ENCODE measurements at regions not wholly inside any gene's neighbourhood (a gene's known extent, or its start where the extent isn't known, plus 50 kb on each side); places are given as distances from the start of the nearest gene placed in this dataset.

DNA sequence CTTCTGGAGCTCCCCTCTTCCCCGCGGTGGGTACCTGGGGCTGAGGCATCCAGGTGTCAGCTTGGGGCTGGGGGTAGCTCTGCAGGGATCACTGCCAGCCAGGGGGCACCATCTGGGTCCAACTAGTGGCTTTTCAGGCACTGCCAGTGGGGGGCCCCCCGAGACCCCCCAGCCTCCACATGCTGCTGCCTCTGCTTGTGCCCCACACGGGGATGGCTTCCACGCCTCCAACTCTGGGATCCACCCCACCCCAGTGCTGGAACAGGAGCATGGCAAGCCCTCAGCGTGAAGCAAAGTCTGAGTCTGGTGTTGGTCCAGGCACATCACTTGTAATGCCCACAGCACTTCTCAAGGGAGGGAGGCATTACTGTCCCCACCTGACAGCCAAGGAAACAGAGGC lies 260.5 kb upstream of the MVB12B start:
- Histone ChIP-seq H3K4me2 (ENCODE audit: control insufficient read depth, extremely low read depth, insufficient read depth, low read depth, low read length) (no peak overlapping the region), H3K4me3 (ENCODE audit: control insufficient read depth in 2 of 3, extremely low read depth in 1 of 3, insufficient read depth in 2 of 3, low read depth in 1 of 3, low read length in 3 of 3) (no peak overlapping the region), H3K9me3 (ENCODE audit: control insufficient read depth, low read depth, low read length) (no peaks in the 10 kb centered on the region), H3K36me3 (ENCODE audit: control insufficient read depth in 2 of 2, extremely low read depth in 1 of 2, insufficient read depth in 2 of 2, low read length in 2 of 2) (no peaks in the 10 kb centered on the region), H3K4me1 (ENCODE audit: control insufficient read depth, extremely low read depth, insufficient read depth, low read length) (no peaks in the 10 kb centered on the region), H4K20me1 (ENCODE audit: control insufficient read depth, extremely low read depth, insufficient read depth, low read length) (no peaks in the 10 kb centered on the region), H3K79me2 (ENCODE audit: control insufficient read depth, insufficient read depth, low read length) (no peaks in the 10 kb centered on the region), H3K9ac (ENCODE audit: control insufficient read depth, extremely low read depth, insufficient read depth, low read length) (no peak overlapping the region), H2AFZ (ENCODE audit: control insufficient read depth, low read length) (no peak overlapping the region), H3K27me3 (ENCODE audit: control insufficient read depth, extremely low read depth, insufficient read depth, low read length) (peaks cover 3% of the 10 kb centered on the region), H3K9me1 (ENCODE audit: control insufficient read depth, extremely low read depth, insufficient read depth, low read length) (no peaks in the 10 kb centered on the region), H3K27ac (ENCODE audit: control insufficient read depth, insufficient read depth, low read length) (no peak overlapping the region)
- dilution Hi-C loops (cut with MboI; ENCODE audit: extremely low pct_ligation_motif_present, low sequenced_read_pairs): no loop called here
- TF ChIP-seq CTCF (optimal IDR thresholded peaks at IDR 0.05 in 1 of 3, IDR thresholded peaks at IDR 0.05 in 1 of 3, conservative IDR thresholded peaks at IDR 0.05 in 1 of 3; ENCODE audit: extremely low read depth in 1 of 3, insufficient read depth in 2 of 3, low read length in 3 of 3): no peak
- no peak for TF ChIP-seq EZH2 (IDR thresholded peaks at IDR 0.05; ENCODE audit: low read length)
- FAIRE-seq (no peak), DNase-seq (ENCODE audit: low read depth, low spot score) (no peak)

GRCh38 chr9:126067031-126067734 lies 259.4 kb upstream of the MVB12B start:
- dilution Hi-C loops (cut with MboI; ENCODE audit: extremely low pct_ligation_motif_present, low sequenced_read_pairs): no loop called here
- DNase-seq (ENCODE audit: low read depth, low spot score): no peak
- TF ChIP-seq EZH2 (IDR thresholded peaks at IDR 0.05; ENCODE audit: low read length) (no peak), CTCF (optimal IDR thresholded peaks at IDR 0.05 in 1 of 3, IDR thresholded peaks at IDR 0.05 in 1 of 3, conservative IDR thresholded peaks at IDR 0.05 in 1 of 3; ENCODE audit: extremely low read depth in 1 of 3, insufficient read depth in 2 of 3, low read length in 3 of 3) (no peak)

More at GRCh38 chr9:126067031-126067734, 259.4 kb upstream of the MVB12B start:
- no peaks in the 10 kb centered on the region for H3K36me3 ChIP-seq (ENCODE audit: control insufficient read depth in 2 of 2, extremely low read depth in 1 of 2, insufficient read depth in 2 of 2, low read length in 2 of 2)
- H3K4me3 ChIP-seq (ENCODE audit: control insufficient read depth in 2 of 3, extremely low read depth in 1 of 3, insufficient read depth in 2 of 3, low read depth in 1 of 3, low read length in 3 of 3): no peak overlapping the region
- H3K9me3 ChIP-seq (ENCODE audit: control insufficient read depth, low read depth, low read length): no peaks in the 10 kb centered on the region
- no peak for FAIRE-seq
- no peaks in the 10 kb centered on the region for H3K4me1 ChIP-seq (ENCODE audit: control insufficient read depth, extremely low read depth, insufficient read depth, low read length)
- H3K9ac ChIP-seq (ENCODE audit: control insufficient read depth, extremely low read depth, insufficient read depth, low read length): no peak overlapping the region
- H3K4me2 ChIP-seq (ENCODE audit: control insufficient read depth, extremely low read depth, insufficient read depth, low read depth, low read length): no peak overlapping the region
- no peaks in the 10 kb centered on the region for H3K79me2 ChIP-seq (ENCODE audit: control insufficient read depth, insufficient read depth, low read length)
- no peaks in the 10 kb centered on the region for H4K20me1 ChIP-seq (ENCODE audit: control insufficient read depth, extremely low read depth, insufficient read depth, low read length)
- no peaks in the 10 kb centered on the region for H3K9me1 ChIP-seq (ENCODE audit: control insufficient read depth, extremely low read depth, insufficient read depth, low read length)
- peaks cover 3% of the 10 kb centered on the region for H3K27me3 ChIP-seq (ENCODE audit: control insufficient read depth, extremely low read depth, insufficient read depth, low read length)
- H2AFZ ChIP-seq (ENCODE audit: control insufficient read depth, low read length): no peak overlapping the region
- H3K27ac ChIP-seq (ENCODE audit: control insufficient read depth, insufficient read depth, low read length): no peak overlapping the region
